Spleen (tissue), 7 donors: ENCODE measurements at regions not wholly inside any gene's neighbourhood (a gene's known extent, or its start where the extent isn't known, plus 50 kb on each side); places are given as distances from the start of the nearest gene placed in this dataset.

Experiments
- CTCF ChIP-seq, 11 experiments: fragments of 200-600 bp in 7 of 11; fragments of 450-650 bp in 4 of 11; sonication (generic) in 4 of 11; IDR thresholded peaks in 8 of 11; conservative IDR thresholded peaks in 3 of 11; 1 replicate in 7 of 11; 2 replicates in 4 of 11; pipeline versions ENCODE4 v1.4.0 to v1.8.0; 2016 to 2021; ENCODE audit warnings: antibody characterized with exemption in 11 of 11, inconsistent platforms in 4 of 11, mild to moderate bottlenecking in 1 of 11
- POLR2A ChIP-seq, 3 donors: fragments of 450-650 bp; IDR thresholded peaks; one replicate each; pipeline ENCODE4 v1.5.1; 2017; ENCODE audit warnings: antibody characterized with exemption in 3 of 3, mild to moderate bottlenecking in 1 of 3
- POLR2AphosphoS5 ChIP-seq, 3 donors: sonication (generic); formaldehyde crosslinking; IDR thresholded peaks; one replicate each; pipeline ENCODE4 v1.5.1; 2017; ENCODE audit warnings: antibody characterized with exemption in 3 of 3
- donor health status: DM: no; HTN: no; CAD: no; lungs with moderate emphysema.
- donor health status: DM: no; HTN: no; CAD: no.
- donor health status: DM: no; HTN: no; CAD: no.

DNA sequence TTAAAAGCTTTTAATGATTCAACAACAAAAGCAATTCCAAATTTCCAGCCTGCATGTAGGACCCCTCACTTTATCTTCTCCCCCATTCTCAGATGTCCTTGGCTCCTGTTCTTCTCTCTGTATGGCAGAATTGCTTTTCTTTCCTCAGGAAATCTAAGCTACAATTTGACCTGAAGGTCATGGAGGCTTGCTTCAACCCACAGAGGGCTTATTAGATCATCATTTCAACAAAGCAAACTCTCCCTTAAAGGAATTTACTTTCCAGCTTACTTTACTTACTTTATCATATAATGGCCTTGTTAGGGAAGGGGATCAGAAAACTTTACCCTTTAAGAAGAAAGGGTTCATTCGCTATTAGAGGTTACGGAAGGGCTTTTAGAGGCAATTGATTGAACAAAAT is 211.5 kb downstream of the RAD51AP2 start:
- TF ChIP-seq POLR2A (IDR thresholded peaks at IDR 0.05) = no peak
- no peak for TF ChIP-seq CTCF (IDR thresholded peaks at IDR 0.05 in 8 of 11, conservative IDR thresholded peaks at IDR 0.05 in 3 of 11)
- TF ChIP-seq POLR2AphosphoS5 (IDR thresholded peaks at IDR 0.05) = no peak
